HCT116 (cell line): ENCODE measurements at regions not wholly inside any gene's neighbourhood (a gene's known extent, or its start where the extent isn't known, plus 50 kb on each side); places are given as distances from the start of the nearest gene placed in this dataset.

Source experiments
- CTCF ChIP-seq, 3 experiments: fragments of 200-600 bp in 1 of 3; sonication (generic) in 1 of 3; IDR thresholded peaks in 2 of 3; conservative IDR thresholded peaks in 1 of 3; 2 replicates each; pipeline ENCODE4 v1.5.1; 2012 to 2017; ENCODE audit warnings: low read depth in 2 of 3, low read length in 2 of 3, antibody characterized with exemption in 1 of 3, borderline replicate concordance in 1 of 3, control low read depth in 1 of 3, mild to moderate bottlenecking in 1 of 3, mixed read lengths in 1 of 3, mixed run types in 1 of 3, moderate library complexity in 1 of 3; ENCODE audit not compliant: insufficient read depth in 1 of 3
- SP1 ChIP-seq: IDR thresholded peaks from 2 replicates; pipeline ENCODE4 v1.6.1; 2012; ENCODE audit warnings: low read depth
- ZFX ChIP-seq: fragments of 450-650 bp; IDR thresholded peaks from 2 replicates; pipeline ENCODE4 v1.6.1; 2017

- TF ChIP-seq CTCF (IDR thresholded peaks at IDR 0.05 in 2 of 3, conservative IDR thresholded peaks at IDR 0.05 in 1 of 3; ENCODE audit: borderline replicate concordance in 1 of 3, insufficient read depth in 1 of 3, low read depth in 2 of 3, low read length in 2 of 3) (no peak), SP1 (no peak), ZFX (no peak)
Observed at GRCh38 chr6:133682506-133683307, 206.2 kb upstream of the TCF21 start.
